H1 (cell line): ENCODE measurements at regions not wholly inside any gene's neighbourhood (a gene's known extent, or its start where the extent isn't known, plus 50 kb on each side); places are given as distances from the start of the nearest gene placed in this dataset.

Source experiments
- CTCF ChIA-PET: fragments of 300-600 bp; sonication (Branson Sonifier 250); formaldehyde crosslinking; loops from one replicate; lab custom pipeline; 2021; ENCODE audit not compliant: partially characterized antibody; lab: Charles Lee
- POLR2A ChIA-PET: fragments of 300-600 bp; sonication (Branson Sonifier 250); formaldehyde crosslinking; loops from one replicate; lab custom pipeline; 2021; ENCODE audit warnings: inconsistent platforms; ENCODE audit not compliant: partially characterized antibody; lab: Charles Lee
- DNase-seq, 2 experiments: peaks; one replicate each; pipeline versions ENCODE4 v3.0.0 to v3.0.0-alpha.2; 2010 to 2022; ENCODE audit warnings: low spot score in 2 of 2, low read depth in 1 of 2, mixed read lengths in 1 of 2
- FAIRE-seq: peaks from 2 replicates; lab custom pipeline; 2011; peaks lifted over from hg19 to GRCh38; lab: Jason Lieb, UNC
- H2AFZ ChIP-seq: 2 replicates; pipeline ENCODE4 v1.8.1; 2012; ENCODE audit warnings: low read length, inconsistent platforms
- H2AK5ac ChIP-seq: 2 replicates; pipeline ENCODE4 v1.6.1; 2013; ENCODE audit warnings: low read depth, low read length
- H2BK120ac ChIP-seq: replicated peaks from 2 replicates; pipeline ENCODE3; 2013; ENCODE audit warnings: low read depth, low read length, inconsistent platforms
- H2BK12ac ChIP-seq: 2 replicates; pipeline ENCODE4 v1.6.1; 2013; ENCODE audit warnings: low read depth, low read length
- H2BK15ac ChIP-seq: 2 replicates; pipeline ENCODE4 v1.6.1; 2013; ENCODE audit warnings: low read length
- H2BK20ac ChIP-seq: 2 replicates; pipeline ENCODE4 v1.6.1; 2013; ENCODE audit warnings: low read length
- H2BK5ac ChIP-seq: 2 replicates; pipeline ENCODE4 v1.6.1; 2013; ENCODE audit warnings: low read depth, low read length
- H3K14ac ChIP-seq: 2 replicates; pipeline ENCODE4 v1.6.1; 2013; ENCODE audit warnings: inconsistent platforms; ENCODE audit not compliant: insufficient read length
- H3K18ac ChIP-seq: 2 replicates; pipeline ENCODE4 v1.6.1; 2013; ENCODE audit warnings: low read length; ENCODE audit errors: extremely low read depth
- H3K23ac ChIP-seq: 2 replicates; pipeline ENCODE4 v1.6.1; 2013; ENCODE audit warnings: inconsistent platforms; ENCODE audit not compliant: insufficient read length
- H3K23me2 ChIP-seq: 2 replicates; pipeline ENCODE4 v1.6.1; 2013; ENCODE audit warnings: low read depth, low read length
- H3K27ac ChIP-seq: 2 replicates; pipeline ENCODE4 v1.6.1; 2011; ENCODE audit warnings: low read depth, low read length, inconsistent platforms
- H3K27me3 ChIP-seq, 4 experiments: replicated peaks in 1 of 4; 1 replicate in 1 of 4; 2 replicates in 3 of 4; pipeline versions ENCODE4 v1.6.1 to v1.8.1; 2011 to 2013; ENCODE audit warnings: low read length in 3 of 4, mild to moderate bottlenecking in 3 of 4, inconsistent platforms in 2 of 4, mixed read lengths in 2 of 4, moderate library complexity in 1 of 4; ENCODE audit not compliant: control insufficient read depth in 3 of 4, insufficient read depth in 3 of 4; ENCODE audit errors: extremely low read depth in 1 of 4
- H3K36me3 ChIP-seq, 4 experiments: 2 replicates each; pipeline versions ENCODE4 v1.6.1 to v1.8.1; 2011 to 2013; ENCODE audit warnings: mild to moderate bottlenecking in 4 of 4, low read length in 3 of 4, moderate library complexity in 2 of 4, control low read depth in 1 of 4, inconsistent platforms in 1 of 4; ENCODE audit not compliant: insufficient read depth in 4 of 4, control insufficient read depth in 2 of 4
- H3K4ac ChIP-seq: replicated peaks from 2 replicates; pipeline ENCODE3; 2013; ENCODE audit warnings: low read length, low read depth, mixed read lengths, inconsistent platforms; ENCODE audit not compliant: insufficient read length
- H3K4me1 ChIP-seq, 4 experiments: replicated peaks in 1 of 4; 1 replicate in 1 of 4; 2 replicates in 3 of 4; pipeline versions ENCODE4 v1.6.1 to v1.8.1; 2011 to 2013; ENCODE audit warnings: low read length in 3 of 4, inconsistent platforms in 2 of 4, mixed read lengths in 1 of 4; ENCODE audit not compliant: insufficient read depth in 4 of 4, control insufficient read depth in 3 of 4
- H3K4me2 ChIP-seq, 2 experiments: 2 replicates each; pipeline versions ENCODE4 v1.6.1 to v1.8.1; 2011 to 2013; ENCODE audit warnings: low read depth in 2 of 2, low read length in 2 of 2, control low read depth in 1 of 2, inconsistent platforms in 1 of 2, mild to moderate bottlenecking in 1 of 2; ENCODE audit not compliant: insufficient read depth in 1 of 2
- H3K4me3 ChIP-seq, 4 experiments: fragments of 200-600, 300-600 bp in 1 of 4; sonication (generic), shearing (Covaris generic), sonication (Bioruptor Twin) in 1 of 4; 2 replicates each; pipeline versions ENCODE4 v1.5.1 to v1.8.1; 2011 to 2016; ENCODE audit warnings: low read length in 4 of 4, low read depth in 3 of 4, control low read depth in 2 of 4, inconsistent platforms in 2 of 4, mild to moderate bottlenecking in 2 of 4, mixed read lengths in 1 of 4, moderate library complexity in 1 of 4; ENCODE audit not compliant: insufficient read depth in 2 of 4; ENCODE audit errors: extremely low read depth in 1 of 4
- H3K56ac ChIP-seq: replicated peaks from 2 replicates; pipeline ENCODE3; 2013; ENCODE audit warnings: low read depth, mild to moderate bottlenecking, mixed read lengths, low read length, inconsistent platforms; ENCODE audit not compliant: insufficient read length
- H3K79me1 ChIP-seq: 2 replicates; pipeline ENCODE4 v1.6.1; 2013; ENCODE audit warnings: low read depth, low read length, control low read depth
- H3K79me2 ChIP-seq, 2 experiments: 2 replicates each; pipeline versions ENCODE4 v1.6.1 to v1.8.1; 2012 to 2013; ENCODE audit warnings: low read length in 2 of 2, mild to moderate bottlenecking in 2 of 2, inconsistent platforms in 1 of 2; ENCODE audit not compliant: insufficient read depth in 2 of 2, control insufficient read depth in 1 of 2
- H3K9ac ChIP-seq, 4 experiments: replicated peaks in 1 of 4; 1 replicate in 1 of 4; 2 replicates in 3 of 4; pipeline versions ENCODE4 v1.6.1 to v1.8.1; 2011 to 2013; ENCODE audit warnings: low read depth in 3 of 4, low read length in 3 of 4, control low read depth in 2 of 4, mild to moderate bottlenecking in 2 of 4, moderate library complexity in 2 of 4, inconsistent platforms in 1 of 4; ENCODE audit errors: extremely low read depth in 1 of 4
- H3K9me3 ChIP-seq, 2 experiments: 2 replicates each; pipeline versions ENCODE4 v1.6.1 to v1.8.1; 2012 to 2013; ENCODE audit warnings: mild to moderate bottlenecking in 2 of 2, moderate library complexity in 2 of 2, control low read depth in 1 of 2, inconsistent platforms in 1 of 2, low read depth in 1 of 2, low read length in 1 of 2, mixed read lengths in 1 of 2; ENCODE audit not compliant: insufficient read depth in 2 of 2
- H4K20me1 ChIP-seq, 2 experiments: replicated peaks in 1 of 2; 2 replicates each; pipeline versions ENCODE3 to v1.8.1; 2011 to 2013; ENCODE audit warnings: inconsistent platforms in 2 of 2, low read length in 2 of 2, mild to moderate bottlenecking in 1 of 2; ENCODE audit not compliant: insufficient read depth in 2 of 2, control insufficient read depth in 1 of 2
- H4K5ac ChIP-seq: 2 replicates; pipeline ENCODE4 v1.6.1; 2013; ENCODE audit warnings: low read length, low read depth, mixed read lengths, inconsistent platforms; ENCODE audit not compliant: insufficient read length
- H4K8ac ChIP-seq: 2 replicates; pipeline ENCODE4 v1.8.0; 2013; ENCODE audit warnings: mild to moderate bottlenecking, moderate library complexity, low read length, inconsistent platforms; ENCODE audit not compliant: insufficient read depth; ENCODE audit errors: extremely low read depth
- H4K91ac ChIP-seq: replicated peaks from 2 replicates; pipeline ENCODE3; 2013; ENCODE audit warnings: low read length, mixed read lengths, inconsistent platforms; ENCODE audit not compliant: insufficient read length
- CEBPB ChIP-seq: IDR thresholded peaks from 2 replicates; pipeline ENCODE4 v1.6.1; 2012; ENCODE audit warnings: low read depth, low read length
- CHD1 ChIP-seq: IDR thresholded peaks from 2 replicates; pipeline ENCODE4 v1.6.1; 2012; ENCODE audit warnings: low read depth, low read length, improper control_type of control experiment
- CHD2 ChIP-seq: IDR thresholded peaks from 2 replicates; pipeline ENCODE4 v1.6.1; 2012; ENCODE audit warnings: low read length, improper control_type of control experiment
- CTBP2 ChIP-seq: IDR thresholded peaks from 2 replicates; pipeline ENCODE4 v1.7.0; 2011; ENCODE audit warnings: borderline replicate concordance, mild to moderate bottlenecking, moderate library complexity, mixed read lengths, low read length; ENCODE audit not compliant: insufficient read depth, insufficient read length
- FOSL1 ChIP-seq: IDR thresholded peaks from 2 replicates; pipeline ENCODE4 v1.6.1; 2011; ENCODE audit warnings: mild to moderate bottlenecking, low read depth, low read length, moderate library complexity; ENCODE audit not compliant: insufficient read depth
- JUN ChIP-seq: IDR thresholded peaks from 2 replicates; pipeline ENCODE4 v1.6.1; 2011; ENCODE audit warnings: low read depth, mild to moderate bottlenecking, improper control_type of control experiment, low read length
- KDM1A ChIP-seq: fragments of 200-600, 300-600 bp; sonication (generic); IDR thresholded peaks from 2 replicates; pipeline ENCODE4 v1.7.1; 2016; ENCODE audit warnings: mild to moderate bottlenecking, low read length, borderline replicate concordance
- RBBP5 ChIP-seq: IDR thresholded peaks from 2 replicates; pipeline ENCODE4 v1.7.1; 2012; ENCODE audit warnings: low read depth, mild to moderate bottlenecking, inconsistent platforms, low read length, moderate library complexity, borderline replicate concordance
- SAP30 ChIP-seq: fragments of 300-600 bp; sonication (generic); IDR thresholded peaks from 2 replicates; pipeline ENCODE4 v1.7.1; 2012; ENCODE audit warnings: low read length, moderate library complexity, mild to moderate bottlenecking, inconsistent platforms; ENCODE audit not compliant: insufficient read depth, insufficient replicate concordance
- SP1 ChIP-seq: IDR thresholded peaks from 2 replicates; pipeline ENCODE4 v1.6.1; 2011; ENCODE audit warnings: low read depth, low read length
- ZNF274 ChIP-seq: IDR thresholded peaks from 2 replicates; pipeline ENCODE4 v1.7.0; 2012; ENCODE audit warnings: low read length, borderline replicate concordance; ENCODE audit errors: extremely low read depth
- WGBS, 2 experiments: shearing (Covaris generic) in 1 of 2; methylation state at CpG; one replicate each; pipeline versions ENCODE4 v1.1.6 to v1.1.7; 2013 to 2015; ENCODE audit warnings: low lambda C conversion rate in 2 of 2, mixed read lengths in 2 of 2, inconsistent platforms in 1 of 2, low coverage in 1 of 2, missing lambda C conversion rate in 1 of 2; ENCODE audit not compliant: insufficient replicate concordance in 2 of 2, insufficient coverage in 1 of 2, insufficient read length in 1 of 2; ENCODE audit errors: extremely low coverage in 1 of 2, missing lambda C conversion rate in 1 of 2; 5-methylcytosine and 5-hydroxymethylcytosine counted together
- TF ChIP-seq, protein P1 (sequence below): IDR thresholded peaks from 2 replicates; pipeline ENCODE4 v1.6.1; 2011; ENCODE audit warnings: low read length, improper control_type of control experiment

DNA sequence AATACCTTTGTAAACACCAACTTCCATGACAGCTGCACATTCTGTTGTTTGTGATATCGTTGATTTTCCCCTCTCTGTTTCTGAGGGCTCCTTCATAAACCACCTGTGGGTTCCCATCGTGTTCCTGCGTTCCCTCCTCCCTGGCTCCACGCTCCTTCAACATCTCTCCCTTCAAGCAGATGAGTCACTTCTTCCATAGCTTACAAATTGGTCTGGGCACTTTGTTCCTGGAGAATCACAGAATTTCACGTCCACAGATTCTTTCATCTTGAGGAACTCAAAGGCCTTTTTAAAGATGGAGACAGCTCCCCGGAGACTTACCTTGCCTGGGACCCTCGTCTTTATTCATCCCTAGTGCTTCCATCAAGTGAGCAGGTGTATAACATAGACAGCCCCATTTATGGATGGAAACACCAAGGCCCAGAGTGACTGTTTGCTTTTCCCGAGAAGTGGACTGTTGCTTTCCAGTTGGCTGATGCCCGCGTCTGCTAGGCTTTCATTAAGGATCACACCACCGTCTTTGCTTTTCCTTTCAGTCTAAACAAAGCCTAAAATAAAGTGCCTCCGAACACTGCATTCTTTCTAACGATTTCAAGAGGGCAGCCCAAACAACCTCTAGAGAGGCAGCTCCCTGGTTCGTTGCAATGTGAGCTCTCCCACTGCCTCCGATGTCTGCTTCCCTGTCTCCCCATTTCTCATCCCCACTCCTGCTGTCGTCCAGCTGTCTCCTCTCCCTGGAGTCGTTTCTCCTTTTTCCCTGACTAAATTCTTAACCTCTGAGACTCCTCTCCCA is 146.3 kb upstream of the STX18 start:
- WGBS, 2 experiments = 80% methylated on average over 17 of the region's 17 CpGs; no CpG with 5 or more reads in 1 of the 2 experiments
- no peak overlapping the region for H3K56ac ChIP-seq
- H4K91ac ChIP-seq = no peak overlapping the region
- H2BK5ac ChIP-seq = no peak overlapping the region
- no peak overlapping the region for H2BK120ac ChIP-seq
- no peak overlapping the region for H2BK12ac ChIP-seq
- peaks cover 0 to 5% (median 1%) of the 10 kb centered on the region in 4 experiments; a peak in 2 of 7 replicates for H3K4me1 ChIP-seq
- no peak for DNase-seq
- CTCF ChIA-PET = interaction anchor here (0.6 to 2.2 kb wide), 8 partner anchors 8 to 174 kb away, joined by 3 to 8 read pairs (median 4); no protein-coding TSS in a partner anchor
- no peak overlapping the region for H3K9ac ChIP-seq
- H3K4me3 ChIP-seq = no peak overlapping the region
- no peak overlapping the region for H4K8ac ChIP-seq
- no peak overlapping the region for H3K18ac ChIP-seq
- no peak overlapping the region for H3K4ac ChIP-seq
- H3K9me3 ChIP-seq = no peaks in the 10 kb centered on the region
- no peak overlapping the region for H3K14ac ChIP-seq
- no peak overlapping the region for H3K23ac ChIP-seq
- peaks cover 0 to 5% of the 10 kb centered on the region in 2 experiments for H4K20me1 ChIP-seq
- H2BK15ac ChIP-seq = no peak overlapping the region
- 0 out of 7 replicates have a peak, but pooled peaks cover 0 to 3% (median 0%) of the 10 kb centered on the region in 4 experiments for H3K27me3 ChIP-seq
- H3K27ac ChIP-seq = no peak overlapping the region
- no peak overlapping the region for H4K5ac ChIP-seq
- H3K36me3 ChIP-seq = no peaks in the 10 kb centered on the region
- no peak overlapping the region for H2AFZ ChIP-seq
- FAIRE-seq = no peak
- H2AK5ac ChIP-seq = no peak overlapping the region
- H3K23me2 ChIP-seq = no peaks in the 10 kb centered on the region
- no peak overlapping the region for H3K4me2 ChIP-seq
- H3K79me1 ChIP-seq = no peaks in the 10 kb centered on the region
- H3K79me2 ChIP-seq = no peaks in the 10 kb centered on the region
- POLR2A ChIA-PET = no interaction called here
- no peak overlapping the region for H2BK20ac ChIP-seq
- TF ChIP-seq CHD1 (no peak), CHD2 (no peak), ZNF274 (no peak), SAP30 (no peak), SP1 (no peak), CTBP2 (no peak), CEBPB (no peak), JUN (no peak), FOSL1 (no peak), RBBP5 (no peak), KDM1A (no peak)
- TF ChIP-seq, protein P1, sequence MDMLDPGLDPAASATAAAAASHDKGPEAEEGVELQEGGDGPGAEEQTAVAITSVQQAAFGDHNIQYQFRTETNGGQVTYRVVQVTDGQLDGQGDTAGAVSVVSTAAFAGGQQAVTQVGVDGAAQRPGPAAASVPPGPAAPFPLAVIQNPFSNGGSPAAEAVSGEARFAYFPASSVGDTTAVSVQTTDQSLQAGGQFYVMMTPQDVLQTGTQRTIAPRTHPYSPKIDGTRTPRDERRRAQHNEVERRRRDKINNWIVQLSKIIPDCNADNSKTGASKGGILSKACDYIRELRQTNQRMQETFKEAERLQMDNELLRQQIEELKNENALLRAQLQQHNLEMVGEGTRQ = no peak
